Thyroid gland (tissue), 4 donors: ENCODE measurements at regions not wholly inside any gene's neighbourhood (a gene's known extent, or its start where the extent isn't known, plus 50 kb on each side); places are given as distances from the start of the nearest gene placed in this dataset.
"Not testable (repeated sequence)": the region's sequence is repeated elsewhere in the genome, so short reads cannot be mapped to it uniquely, and the experiment has no call there.

ENCODE experiments used
- POLR2A ChIP-seq, 2 donors: fragments of 450-650 bp; IDR thresholded peaks; one replicate each; pipeline ENCODE4 v1.6.1; 2017; ENCODE audit warnings: antibody characterized with exemption in 2 of 2, mild to moderate bottlenecking in 2 of 2, moderate library complexity in 1 of 2
- TF ChIP-seq, protein P1 (sequence below), 6 experiments: fragments of 200-600 bp in 3 of 6; fragments of 450-650 bp in 3 of 6; sonication (generic) in 3 of 6; IDR thresholded peaks; one replicate each; pipeline ENCODE4 v1.5.1; 2016 to 2019; ENCODE audit warnings: antibody characterized with exemption in 6 of 6, mild to moderate bottlenecking in 2 of 6, inconsistent platforms in 1 of 6, moderate library complexity in 1 of 6

DNA sequence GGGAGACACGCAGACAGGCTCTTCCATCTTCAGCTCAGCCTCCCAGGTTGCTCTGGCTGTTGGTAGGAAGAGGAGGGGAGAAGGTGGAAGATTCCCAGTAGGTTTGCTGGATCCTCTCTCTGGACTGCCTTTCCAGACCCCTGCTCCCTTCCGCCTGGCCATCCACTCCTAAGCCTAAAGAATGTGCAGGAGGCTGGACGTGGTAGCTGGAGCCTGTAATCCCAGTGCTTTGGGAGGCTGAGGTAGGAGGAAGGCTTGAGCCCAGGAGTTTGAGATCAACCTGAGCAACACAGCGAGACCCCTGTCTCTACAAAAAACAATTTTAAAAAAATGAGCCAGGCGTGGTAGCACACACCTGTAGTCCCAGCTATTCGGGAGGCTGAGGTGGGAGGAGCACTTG, 2895.6 kb downstream of the RPIA start:
- TF ChIP-seq, protein P1, sequence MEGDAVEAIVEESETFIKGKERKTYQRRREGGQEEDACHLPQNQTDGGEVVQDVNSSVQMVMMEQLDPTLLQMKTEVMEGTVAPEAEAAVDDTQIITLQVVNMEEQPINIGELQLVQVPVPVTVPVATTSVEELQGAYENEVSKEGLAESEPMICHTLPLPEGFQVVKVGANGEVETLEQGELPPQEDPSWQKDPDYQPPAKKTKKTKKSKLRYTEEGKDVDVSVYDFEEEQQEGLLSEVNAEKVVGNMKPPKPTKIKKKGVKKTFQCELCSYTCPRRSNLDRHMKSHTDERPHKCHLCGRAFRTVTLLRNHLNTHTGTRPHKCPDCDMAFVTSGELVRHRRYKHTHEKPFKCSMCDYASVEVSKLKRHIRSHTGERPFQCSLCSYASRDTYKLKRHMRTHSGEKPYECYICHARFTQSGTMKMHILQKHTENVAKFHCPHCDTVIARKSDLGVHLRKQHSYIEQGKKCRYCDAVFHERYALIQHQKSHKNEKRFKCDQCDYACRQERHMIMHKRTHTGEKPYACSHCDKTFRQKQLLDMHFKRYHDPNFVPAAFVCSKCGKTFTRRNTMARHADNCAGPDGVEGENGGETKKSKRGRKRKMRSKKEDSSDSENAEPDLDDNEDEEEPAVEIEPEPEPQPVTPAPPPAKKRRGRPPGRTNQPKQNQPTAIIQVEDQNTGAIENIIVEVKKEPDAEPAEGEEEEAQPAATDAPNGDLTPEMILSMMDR (IDR thresholded peaks at IDR 0.05), result not testable (repeated sequence)
- TF ChIP-seq POLR2A (IDR thresholded peaks at IDR 0.05), result not testable (repeated sequence)
